CD14-positive monocyte (primary cell): ENCODE measurements at regions not wholly inside any gene's neighbourhood (a gene's known extent, or its start where the extent isn't known, plus 50 kb on each side); places are given as distances from the start of the nearest gene placed in this dataset.

Experiments used
- DNase-seq, 3 donors: peaks; one replicate each; pipeline ENCODE4 v3.0.0-alpha.2; 2011 to 2022
- H2AFZ ChIP-seq: 2 replicates; pipeline ENCODE4 v1.6.0; 2012; ENCODE audit warnings: mild to moderate bottlenecking, low read depth, low read length, inconsistent platforms; ENCODE audit not compliant: insufficient read depth, poor library complexity, severe bottlenecking
- H3K27ac ChIP-seq, 2 donors: 1 replicate in 1 of 2; 2 replicates in 1 of 2; pipeline ENCODE4 v1.5.1; 2012 to 2013; ENCODE audit warnings: low read length in 2 of 2, control low read depth in 1 of 2, inconsistent platforms in 1 of 2, low read depth in 1 of 2, mild to moderate bottlenecking in 1 of 2
- H3K27me3 ChIP-seq, 2 donors: one replicate each; pipeline versions ENCODE4 v1.6.0 to v1.6.1; 2011 to 2013; ENCODE audit warnings: low read length in 2 of 2; ENCODE audit not compliant: control insufficient read depth in 2 of 2, insufficient read depth in 2 of 2
- H3K36me3 ChIP-seq, 2 donors: replicated peaks in 1 of 2; 1 replicate in 1 of 2; 2 replicates in 1 of 2; pipeline versions ENCODE4 v1.5.1 to v1.6.1; 2012 to 2013; ENCODE audit warnings: low read length in 2 of 2, control low read depth in 1 of 2, inconsistent platforms in 1 of 2, mild to moderate bottlenecking in 1 of 2; ENCODE audit not compliant: insufficient read depth in 2 of 2, control insufficient read depth in 1 of 2
- H3K4me1 ChIP-seq, 2 donors: 1 replicate in 1 of 2; 2 replicates in 1 of 2; pipeline versions ENCODE4 v1.5.1 to v1.6.1; 2012 to 2013; ENCODE audit warnings: low read length in 2 of 2, control low read depth in 1 of 2, inconsistent platforms in 1 of 2, mild to moderate bottlenecking in 1 of 2, moderate library complexity in 1 of 2; ENCODE audit not compliant: insufficient read depth in 2 of 2, control insufficient read depth in 1 of 2
- H3K4me2 ChIP-seq: replicated peaks from 2 replicates; pipeline ENCODE3; 2012; ENCODE audit warnings: low read length, moderate library complexity, mild to moderate bottlenecking; ENCODE audit not compliant: poor library complexity, severe bottlenecking; ENCODE audit errors: extremely low read depth
- H3K4me3 ChIP-seq, 3 experiments: fragments of 200-600 bp in 1 of 3; sonication (generic) in 1 of 3; replicated peaks in 1 of 3; 1 replicate in 2 of 3; 2 replicates in 1 of 3; pipeline ENCODE4 v1.5.1; 2011 to 2013; ENCODE audit warnings: low read length in 3 of 3, mild to moderate bottlenecking in 3 of 3, control low read depth in 2 of 3, low read depth in 2 of 3, inconsistent platforms in 1 of 3, moderate library complexity in 1 of 3
- H3K79me2 ChIP-seq: 2 replicates; pipeline ENCODE4 v1.6.0; 2012; ENCODE audit warnings: mild to moderate bottlenecking, control low read depth, inconsistent platforms, low read length, moderate library complexity; ENCODE audit not compliant: insufficient read depth
- H3K9ac ChIP-seq: 2 replicates; pipeline ENCODE4 v1.6.0; 2017; ENCODE audit warnings: low read length, mild to moderate bottlenecking; ENCODE audit not compliant: insufficient read depth, poor library complexity, severe bottlenecking
- H3K9me3 ChIP-seq, 2 donors: replicated peaks in 1 of 2; 1 replicate in 1 of 2; 2 replicates in 1 of 2; pipeline versions ENCODE4 v1.5.1 to v1.6.1; 2012 to 2013; ENCODE audit warnings: low read length in 2 of 2, control low read depth in 1 of 2; ENCODE audit not compliant: control insufficient read depth in 1 of 2, insufficient read depth in 1 of 2
- H4K20me1 ChIP-seq: 2 replicates; pipeline ENCODE4 v1.6.0; 2012; ENCODE audit warnings: mild to moderate bottlenecking, low read length, control low read depth, moderate library complexity; ENCODE audit not compliant: insufficient read depth
- H3K27ac Mint-ChIP-seq, 7 donors: one replicate each; pipeline ENCODE4 v1.8.0; 2020; ENCODE audit warnings: mild to moderate bottlenecking in 7 of 7, mixed read lengths in 7 of 7, moderate library complexity in 6 of 7, inconsistent platforms in 2 of 7
- H3K27me3 Mint-ChIP-seq, 3 donors: one replicate each; pipeline ENCODE4 v1.8.0; 2021 to 2022; ENCODE audit warnings: low read depth in 3 of 3, mild to moderate bottlenecking in 3 of 3, mixed read lengths in 3 of 3, moderate library complexity in 3 of 3, inconsistent platforms in 1 of 3
- H3K36me3 Mint-ChIP-seq, 2 donors: one replicate each; pipeline ENCODE4 v1.8.0; 2020; ENCODE audit warnings: mixed read lengths in 2 of 2, inconsistent platforms in 1 of 2, mild to moderate bottlenecking in 1 of 2
- H3K4me1 Mint-ChIP-seq: one replicate; pipeline ENCODE4 v1.8.0; 2020; ENCODE audit warnings: mild to moderate bottlenecking, mixed read lengths
- H3K4me3 Mint-ChIP-seq, 2 donors: one replicate each; pipeline ENCODE4 v1.8.0; 2020; ENCODE audit warnings: mild to moderate bottlenecking in 2 of 2, mixed read lengths in 2 of 2, moderate library complexity in 1 of 2
- H3K9me3 Mint-ChIP-seq, 7 donors: one replicate each; pipeline ENCODE4 v1.8.0; 2020 to 2022; ENCODE audit warnings: mixed read lengths in 7 of 7, mild to moderate bottlenecking in 6 of 7, moderate library complexity in 6 of 7, inconsistent platforms in 2 of 7
- WGBS: methylation state at CpG from one replicate; pipeline ENCODE4 v1.1.5; 2013; ENCODE audit warnings: missing lambda C conversion rate; ENCODE audit not compliant: insufficient coverage; 5-methylcytosine and 5-hydroxymethylcytosine counted together
- intact Hi-C, 2 donors: fragments of 100-400 bp; cut with micrococcal nuclease; formaldehyde crosslinking; loops; one replicate each; pipeline versions ENCODE4 v1.15.0 to v1.15.1; 2023
- TF ChIP-seq, protein P1 (sequence below): fragments of 200-600 bp; IDR thresholded peaks from one replicate; pipeline ENCODE4 v1.8.0; 2022; ENCODE audit warnings: antibody characterized with exemption, mild to moderate bottlenecking

- peaks cover 2% of the 10 kb centered on the region for H3K4me1 Mint-ChIP-seq
- no peaks in the 10 kb centered on the region for H3K9me3 ChIP-seq
- no peak overlapping the region for H3K9ac ChIP-seq
- H3K4me2 ChIP-seq, result no peak overlapping the region
- no peaks in the 10 kb centered on the region for H4K20me1 ChIP-seq
- no peaks in the 10 kb centered on the region for H3K4me1 ChIP-seq
- H3K27me3 ChIP-seq, result no peaks in the 10 kb centered on the region
- peaks cover 2 to 4% (median 4%) of the 10 kb centered on the region in 3 donors for H3K27me3 Mint-ChIP-seq
- intact Hi-C loops, result loop anchor here in 1 of 2 donors (2.0 to 10.0 kb wide), 2 partner anchors 173 to 307 kb away; no protein-coding TSS in a partner anchor
- H3K36me3 ChIP-seq, result no peaks in the 10 kb centered on the region
- 100% methylated on average over 1 of the region's 7 CpGs for WGBS
- no peak overlapping the region for H3K4me3 ChIP-seq
- DNase-seq, result no peak
- peaks cover 0 to 2% (median 0%) of the 10 kb centered on the region in 7 donors for H3K9me3 Mint-ChIP-seq
- no peaks in the 10 kb centered on the region for H3K36me3 Mint-ChIP-seq
- no peaks in the 10 kb centered on the region for H3K79me2 ChIP-seq
- H3K27ac Mint-ChIP-seq, result no peak overlapping the region
- TF ChIP-seq, protein P1, sequence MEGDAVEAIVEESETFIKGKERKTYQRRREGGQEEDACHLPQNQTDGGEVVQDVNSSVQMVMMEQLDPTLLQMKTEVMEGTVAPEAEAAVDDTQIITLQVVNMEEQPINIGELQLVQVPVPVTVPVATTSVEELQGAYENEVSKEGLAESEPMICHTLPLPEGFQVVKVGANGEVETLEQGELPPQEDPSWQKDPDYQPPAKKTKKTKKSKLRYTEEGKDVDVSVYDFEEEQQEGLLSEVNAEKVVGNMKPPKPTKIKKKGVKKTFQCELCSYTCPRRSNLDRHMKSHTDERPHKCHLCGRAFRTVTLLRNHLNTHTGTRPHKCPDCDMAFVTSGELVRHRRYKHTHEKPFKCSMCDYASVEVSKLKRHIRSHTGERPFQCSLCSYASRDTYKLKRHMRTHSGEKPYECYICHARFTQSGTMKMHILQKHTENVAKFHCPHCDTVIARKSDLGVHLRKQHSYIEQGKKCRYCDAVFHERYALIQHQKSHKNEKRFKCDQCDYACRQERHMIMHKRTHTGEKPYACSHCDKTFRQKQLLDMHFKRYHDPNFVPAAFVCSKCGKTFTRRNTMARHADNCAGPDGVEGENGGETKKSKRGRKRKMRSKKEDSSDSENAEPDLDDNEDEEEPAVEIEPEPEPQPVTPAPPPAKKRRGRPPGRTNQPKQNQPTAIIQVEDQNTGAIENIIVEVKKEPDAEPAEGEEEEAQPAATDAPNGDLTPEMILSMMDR, result no peak
- H3K4me3 Mint-ChIP-seq, result no peak overlapping the region
- no peak overlapping the region for H2AFZ ChIP-seq
- H3K27ac ChIP-seq, result no peak overlapping the region
Measured at GRCh38 chr7:25567430-25567829, 339.1 kb upstream of the NPVF start.

DNA sequence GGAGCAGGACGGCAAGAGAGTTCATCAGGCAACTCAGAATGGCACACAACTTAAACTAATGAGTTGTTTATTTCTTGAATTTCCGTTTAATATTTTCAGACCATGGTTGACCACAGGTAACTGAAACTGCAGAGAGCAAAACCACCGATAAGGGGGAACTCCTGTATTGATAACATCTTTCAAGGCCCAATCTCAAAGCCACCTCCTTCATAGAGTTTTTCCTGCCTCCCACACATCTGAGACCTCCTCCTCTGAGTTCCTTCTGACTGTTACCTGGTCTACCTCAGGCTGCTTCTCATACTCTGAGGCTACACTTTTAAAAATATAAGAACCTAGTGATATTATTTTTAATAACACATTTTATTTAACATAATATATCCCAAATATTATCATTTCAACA is 341.5 kb upstream of the NPVF start:
- H3K4me2 ChIP-seq, result no peak overlapping the region
- peaks cover 3 to 6% (median 4%) of the 10 kb centered on the region in 3 donors for H3K27me3 Mint-ChIP-seq
- no peaks in the 10 kb centered on the region for H3K9me3 ChIP-seq
- peaks cover 2% of the 10 kb centered on the region for H3K4me1 Mint-ChIP-seq
- H3K27ac ChIP-seq, result no peak overlapping the region
- no peak overlapping the region for H3K27ac Mint-ChIP-seq
- peaks cover 0 to 2% (median 0%) of the 10 kb centered on the region in 7 donors for H3K9me3 Mint-ChIP-seq
- no peaks in the 10 kb centered on the region for H3K36me3 Mint-ChIP-seq
- WGBS, result 25% methylated on average over 2 of the region's 3 CpGs
- TF ChIP-seq, protein P1, result no peak
- H3K36me3 ChIP-seq, result no peaks in the 10 kb centered on the region
- H3K4me1 ChIP-seq, result no peaks in the 10 kb centered on the region
- H3K4me3 Mint-ChIP-seq, result no peak overlapping the region
- no peak for DNase-seq
- H3K27me3 ChIP-seq, result no peaks in the 10 kb centered on the region
- H3K79me2 ChIP-seq, result no peaks in the 10 kb centered on the region
- no peak overlapping the region for H3K4me3 ChIP-seq
- H2AFZ ChIP-seq, result no peak overlapping the region
- intact Hi-C loops, result loop anchor here in 1 of 2 donors (10.0 kb wide), 1 partner anchor 175 kb away; no protein-coding TSS in a partner anchor
- H3K9ac ChIP-seq, result no peak overlapping the region
- no peaks in the 10 kb centered on the region for H4K20me1 ChIP-seq
